Upper lobe of right lung (tissue), 1 donor: ENCODE measurements at regions not wholly inside any gene's neighbourhood (a gene's known extent, or its start where the extent isn't known, plus 50 kb on each side); places are given as distances from the start of the nearest gene placed in this dataset.

Experiments
- ATAC-seq: fragments of 200-7000 bp; cut with Tn5 transposase; one replicate; pipeline ENCODE4 v1.9.1; 2020; ENCODE audit warnings: mild to moderate bottlenecking, moderate library complexity
- DNase-seq: peaks from one replicate; pipeline ENCODE4 v3.0.0-alpha.2; 2020
- H3K27ac ChIP-seq: fragments of 200-600 bp; one replicate; pipeline ENCODE4 v1.8.0; 2022
- H3K27me3 ChIP-seq: fragments of 200-600 bp; one replicate; pipeline ENCODE4 v1.8.0; 2022; ENCODE audit warnings: mild to moderate bottlenecking
- H3K36me3 ChIP-seq: fragments of 200-600 bp; one replicate; pipeline ENCODE4 v1.8.0; 2022
- H3K4me1 ChIP-seq: fragments of 200-600 bp; one replicate; pipeline ENCODE4 v1.8.0; 2022
- H3K4me3 ChIP-seq: fragments of 200-600 bp; one replicate; pipeline ENCODE4 v1.8.0; 2022; ENCODE audit warnings: mild to moderate bottlenecking
- H3K9me3 ChIP-seq: fragments of 200-600 bp; one replicate; pipeline ENCODE4 v1.8.0; 2022
- CTCF ChIP-seq: fragments of 200-600 bp; IDR thresholded peaks from one replicate; pipeline ENCODE4 v1.8.0; 2022; ENCODE audit warnings: antibody characterized with exemption
- intact Hi-C: fragments of 100-400 bp; cut with DNase I; formaldehyde crosslinking; loops from one replicate; pipeline ENCODE4 v1.11.0; 2022
- donor health status: DM: no; HTN: yes; CAD: no; lungs with severe emphysema.

DNA sequence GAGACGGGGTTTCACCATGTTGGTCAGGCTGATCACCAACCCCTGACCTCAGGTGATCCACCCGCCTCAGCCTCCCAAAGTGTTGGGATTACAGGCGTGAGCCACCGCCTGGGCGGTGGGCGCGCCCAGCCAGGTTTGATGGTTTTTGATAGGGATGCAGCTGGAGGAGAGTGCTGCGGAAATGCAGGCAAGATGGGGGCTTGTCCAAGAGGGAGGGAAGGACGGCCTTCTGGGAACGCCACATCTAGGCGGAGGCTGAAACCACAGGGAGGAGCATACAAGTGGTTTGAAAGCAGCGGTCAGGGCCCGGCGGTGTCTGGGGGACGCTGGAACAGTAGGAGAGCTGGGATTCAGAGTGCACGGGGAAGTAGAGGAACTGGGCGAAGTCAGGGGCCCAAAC is 134.6 kb downstream of the VRK1 start:
- no peak for ATAC-seq

GRCh38 chr14:96934638-96935330 is 137.6 kb downstream of the VRK1 start:
- no peak for TF ChIP-seq CTCF
- Histone ChIP-seq H3K4me1 (no peaks in the 10 kb centered on the region), H3K36me3 (no peaks in the 10 kb centered on the region), H3K9me3 (no peaks in the 10 kb centered on the region), H3K27ac (no peak overlapping the region), H3K4me3 (no peak overlapping the region), H3K27me3 (no peaks in the 10 kb centered on the region)
- no peak for ATAC-seq
- no peak for DNase-seq
- intact Hi-C loops: no loop called here

More for the DNA sequence above, 134.6 kb downstream of the VRK1 start:
- no peak for TF ChIP-seq CTCF
- intact Hi-C loops: no loop called here
- Histone ChIP-seq H3K9me3 (no peaks in the 10 kb centered on the region), H3K27me3 (no peaks in the 10 kb centered on the region), H3K36me3 (no peaks in the 10 kb centered on the region), H3K4me1 (no peaks in the 10 kb centered on the region), H3K27ac (no peak overlapping the region), H3K4me3 (no peak overlapping the region)
- DNase-seq: no peak

GRCh38 chr14:96938946-96939345 is 141.8 kb downstream of the VRK1 start:
- TF ChIP-seq CTCF: peak; percentile 24
- intact Hi-C loops: no loop called here
- H3K4me1 ChIP-seq: no peaks in the 10 kb centered on the region

GRCh38 chr14:96940009-96940408 is 142.8 kb downstream of the VRK1 start:
- Histone ChIP-seq H3K4me3 (no peak overlapping the region), H3K27me3 (no peaks in the 10 kb centered on the region), H3K27ac (no peak overlapping the region), H3K36me3 (no peaks in the 10 kb centered on the region), H3K4me1 (no peaks in the 10 kb centered on the region), H3K9me3 (no peaks in the 10 kb centered on the region)
- no peak for TF ChIP-seq CTCF
- intact Hi-C loops: no loop called here
- ATAC-seq (no peak), DNase-seq (no peak)

More at GRCh38 chr14:96938946-96939345, 141.8 kb downstream of the VRK1 start:
- DNase-seq: no peak
- H3K27ac ChIP-seq: no peak overlapping the region
- no peak overlapping the region for H3K4me3 ChIP-seq
- ATAC-seq: no peak
- H3K9me3 ChIP-seq: no peaks in the 10 kb centered on the region
- H3K27me3 ChIP-seq: no peaks in the 10 kb centered on the region
- no peaks in the 10 kb centered on the region for H3K36me3 ChIP-seq

DNA sequence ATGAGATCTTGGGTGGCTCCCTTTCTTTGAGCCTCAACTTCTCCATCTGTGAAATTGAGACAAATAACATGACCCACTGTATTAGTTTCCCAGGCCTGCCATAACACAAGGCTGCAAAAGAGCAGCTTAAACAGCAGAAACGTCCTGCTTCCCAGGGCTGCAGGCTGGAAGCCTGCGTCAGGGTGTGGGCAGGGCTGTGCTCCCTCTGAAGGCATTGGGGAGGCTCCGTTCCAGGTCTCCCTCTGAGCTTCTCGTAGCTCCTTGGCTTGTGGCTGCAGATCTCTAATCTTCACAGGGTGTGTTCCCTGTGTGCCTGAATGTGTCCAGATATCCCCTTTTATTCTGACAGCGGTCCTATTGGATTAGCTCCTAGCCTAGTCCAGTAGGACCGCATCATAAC is 147.1 kb downstream of the VRK1 start:
- TF ChIP-seq CTCF: no peak
- H3K4me1 ChIP-seq: no peaks in the 10 kb centered on the region
- intact Hi-C loops: no loop called here
- no peak overlapping the region for H3K4me3 ChIP-seq
- DNase-seq (no peak), ATAC-seq (no peak)
- no peak overlapping the region for H3K27ac ChIP-seq
- H3K9me3 ChIP-seq: no peaks in the 10 kb centered on the region
- H3K27me3 ChIP-seq: no peaks in the 10 kb centered on the region
- H3K36me3 ChIP-seq: no peaks in the 10 kb centered on the region

DNA sequence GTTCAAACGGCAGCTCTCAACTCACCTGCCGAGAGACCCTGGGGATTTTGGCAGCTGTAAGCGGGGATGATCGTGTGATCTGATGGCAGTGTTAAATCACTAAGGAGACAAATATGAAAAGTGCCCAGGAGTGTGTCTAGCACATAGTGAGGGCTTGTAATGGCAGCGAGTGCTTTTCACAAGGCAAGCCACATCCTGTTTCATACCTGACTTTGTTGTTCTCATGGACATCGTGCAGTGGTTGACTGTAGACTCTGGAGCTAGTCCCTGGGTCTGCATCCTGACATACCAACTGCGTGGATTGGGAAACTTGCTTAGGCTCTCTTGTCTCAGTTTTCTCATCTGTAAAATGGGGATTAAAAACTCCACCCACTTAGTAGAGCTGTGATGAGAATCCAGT is 148.5 kb downstream of the VRK1 start:
- Histone ChIP-seq H3K36me3 (no peaks in the 10 kb centered on the region), H3K9me3 (no peaks in the 10 kb centered on the region), H3K27me3 (no peaks in the 10 kb centered on the region), H3K4me3 (no peak overlapping the region), H3K27ac (no peak overlapping the region), H3K4me1 (no peaks in the 10 kb centered on the region)
- intact Hi-C loops: no loop called here
- no peak for ATAC-seq
- DNase-seq: no peak
- no peak for TF ChIP-seq CTCF
